Spleen (tissue), 7 donors: ENCODE measurements at regions not wholly inside any gene's neighbourhood (a gene's known extent, or its start where the extent isn't known, plus 50 kb on each side); places are given as distances from the start of the nearest gene placed in this dataset.

Source experiments
- POLR2A ChIP-seq, 3 donors: fragments of 450-650 bp; IDR thresholded peaks; one replicate each; pipeline ENCODE4 v1.5.1; 2017; ENCODE audit warnings: antibody characterized with exemption in 3 of 3, mild to moderate bottlenecking in 1 of 3
- POLR2AphosphoS5 ChIP-seq, 3 donors: sonication (generic); formaldehyde crosslinking; IDR thresholded peaks; one replicate each; pipeline ENCODE4 v1.5.1; 2017; ENCODE audit warnings: antibody characterized with exemption in 3 of 3
- TF ChIP-seq, protein P1 (sequence below), 11 experiments: fragments of 200-600 bp in 7 of 11; fragments of 450-650 bp in 4 of 11; sonication (generic) in 4 of 11; IDR thresholded peaks in 8 of 11; conservative IDR thresholded peaks in 3 of 11; 1 replicate in 7 of 11; 2 replicates in 4 of 11; pipeline versions ENCODE4 v1.4.0 to v1.8.0; 2016 to 2021; ENCODE audit warnings: antibody characterized with exemption in 11 of 11, inconsistent platforms in 4 of 11, mild to moderate bottlenecking in 1 of 11
- donor health status: DM: no; HTN: no; CAD: no; lungs with moderate emphysema.
- donor health status: DM: no; HTN: no; CAD: no.
- donor health status: DM: no; HTN: no; CAD: no.

DNA sequence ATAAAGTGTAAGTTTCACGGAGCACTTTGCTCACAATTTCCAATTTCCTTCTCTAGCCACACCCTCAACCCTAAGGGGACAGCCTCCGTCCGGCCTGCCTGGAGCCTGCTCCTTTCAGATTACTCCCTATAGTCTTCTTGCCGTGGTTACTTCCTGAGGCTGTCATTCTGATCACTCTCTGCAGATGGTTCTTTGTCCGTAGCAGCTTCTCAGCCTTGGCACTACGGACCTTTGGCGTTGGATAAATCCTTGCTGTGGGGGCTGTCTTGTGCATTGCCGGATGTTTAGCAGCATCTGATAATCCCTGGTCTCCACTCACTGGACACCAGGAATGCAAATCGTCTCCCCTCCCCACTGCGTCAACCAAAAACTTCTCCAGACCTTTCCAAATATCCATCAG lies 447.5 kb upstream of the KIRREL3 start:
- TF ChIP-seq, protein P1, sequence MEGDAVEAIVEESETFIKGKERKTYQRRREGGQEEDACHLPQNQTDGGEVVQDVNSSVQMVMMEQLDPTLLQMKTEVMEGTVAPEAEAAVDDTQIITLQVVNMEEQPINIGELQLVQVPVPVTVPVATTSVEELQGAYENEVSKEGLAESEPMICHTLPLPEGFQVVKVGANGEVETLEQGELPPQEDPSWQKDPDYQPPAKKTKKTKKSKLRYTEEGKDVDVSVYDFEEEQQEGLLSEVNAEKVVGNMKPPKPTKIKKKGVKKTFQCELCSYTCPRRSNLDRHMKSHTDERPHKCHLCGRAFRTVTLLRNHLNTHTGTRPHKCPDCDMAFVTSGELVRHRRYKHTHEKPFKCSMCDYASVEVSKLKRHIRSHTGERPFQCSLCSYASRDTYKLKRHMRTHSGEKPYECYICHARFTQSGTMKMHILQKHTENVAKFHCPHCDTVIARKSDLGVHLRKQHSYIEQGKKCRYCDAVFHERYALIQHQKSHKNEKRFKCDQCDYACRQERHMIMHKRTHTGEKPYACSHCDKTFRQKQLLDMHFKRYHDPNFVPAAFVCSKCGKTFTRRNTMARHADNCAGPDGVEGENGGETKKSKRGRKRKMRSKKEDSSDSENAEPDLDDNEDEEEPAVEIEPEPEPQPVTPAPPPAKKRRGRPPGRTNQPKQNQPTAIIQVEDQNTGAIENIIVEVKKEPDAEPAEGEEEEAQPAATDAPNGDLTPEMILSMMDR (IDR thresholded peaks at IDR 0.05 in 8 of 11, conservative IDR thresholded peaks at IDR 0.05 in 3 of 11) = no peak
- TF ChIP-seq POLR2AphosphoS5 (IDR thresholded peaks at IDR 0.05) (no peak), POLR2A (IDR thresholded peaks at IDR 0.05) (no peak)
